CD14-positive monocyte (primary cell): ENCODE measurements at regions not wholly inside any gene's neighbourhood (a gene's known extent, or its start where the extent isn't known, plus 50 kb on each side); places are given as distances from the start of the nearest gene placed in this dataset.

ENCODE experiments used
- DNase-seq, 3 donors: peaks; one replicate each; pipeline ENCODE4 v3.0.0-alpha.2; 2011 to 2022
- H2AFZ ChIP-seq: 2 replicates; pipeline ENCODE4 v1.6.0; 2012; ENCODE audit warnings: mild to moderate bottlenecking, low read depth, low read length, inconsistent platforms; ENCODE audit not compliant: insufficient read depth, poor library complexity, severe bottlenecking
- H3K27ac ChIP-seq, 2 donors: 1 replicate in 1 of 2; 2 replicates in 1 of 2; pipeline ENCODE4 v1.5.1; 2012 to 2013; ENCODE audit warnings: low read length in 2 of 2, control low read depth in 1 of 2, inconsistent platforms in 1 of 2, low read depth in 1 of 2, mild to moderate bottlenecking in 1 of 2
- H3K27me3 ChIP-seq, 2 donors: one replicate each; pipeline versions ENCODE4 v1.6.0 to v1.6.1; 2011 to 2013; ENCODE audit warnings: low read length in 2 of 2; ENCODE audit not compliant: control insufficient read depth in 2 of 2, insufficient read depth in 2 of 2
- H3K36me3 ChIP-seq, 2 donors: replicated peaks in 1 of 2; 1 replicate in 1 of 2; 2 replicates in 1 of 2; pipeline versions ENCODE4 v1.5.1 to v1.6.1; 2012 to 2013; ENCODE audit warnings: low read length in 2 of 2, control low read depth in 1 of 2, inconsistent platforms in 1 of 2, mild to moderate bottlenecking in 1 of 2; ENCODE audit not compliant: insufficient read depth in 2 of 2, control insufficient read depth in 1 of 2
- H3K4me1 ChIP-seq, 2 donors: 1 replicate in 1 of 2; 2 replicates in 1 of 2; pipeline versions ENCODE4 v1.5.1 to v1.6.1; 2012 to 2013; ENCODE audit warnings: low read length in 2 of 2, control low read depth in 1 of 2, inconsistent platforms in 1 of 2, mild to moderate bottlenecking in 1 of 2, moderate library complexity in 1 of 2; ENCODE audit not compliant: insufficient read depth in 2 of 2, control insufficient read depth in 1 of 2
- H3K4me2 ChIP-seq: replicated peaks from 2 replicates; pipeline ENCODE3; 2012; ENCODE audit warnings: low read length, moderate library complexity, mild to moderate bottlenecking; ENCODE audit not compliant: poor library complexity, severe bottlenecking; ENCODE audit errors: extremely low read depth
- H3K4me3 ChIP-seq, 3 experiments: fragments of 200-600 bp in 1 of 3; sonication (generic) in 1 of 3; replicated peaks in 1 of 3; 1 replicate in 2 of 3; 2 replicates in 1 of 3; pipeline ENCODE4 v1.5.1; 2011 to 2013; ENCODE audit warnings: low read length in 3 of 3, mild to moderate bottlenecking in 3 of 3, control low read depth in 2 of 3, low read depth in 2 of 3, inconsistent platforms in 1 of 3, moderate library complexity in 1 of 3
- H3K79me2 ChIP-seq: 2 replicates; pipeline ENCODE4 v1.6.0; 2012; ENCODE audit warnings: mild to moderate bottlenecking, control low read depth, inconsistent platforms, low read length, moderate library complexity; ENCODE audit not compliant: insufficient read depth
- H3K9ac ChIP-seq: 2 replicates; pipeline ENCODE4 v1.6.0; 2017; ENCODE audit warnings: low read length, mild to moderate bottlenecking; ENCODE audit not compliant: insufficient read depth, poor library complexity, severe bottlenecking
- H3K9me3 ChIP-seq, 2 donors: replicated peaks in 1 of 2; 1 replicate in 1 of 2; 2 replicates in 1 of 2; pipeline versions ENCODE4 v1.5.1 to v1.6.1; 2012 to 2013; ENCODE audit warnings: low read length in 2 of 2, control low read depth in 1 of 2; ENCODE audit not compliant: control insufficient read depth in 1 of 2, insufficient read depth in 1 of 2
- H4K20me1 ChIP-seq: 2 replicates; pipeline ENCODE4 v1.6.0; 2012; ENCODE audit warnings: mild to moderate bottlenecking, low read length, control low read depth, moderate library complexity; ENCODE audit not compliant: insufficient read depth
- H3K27ac Mint-ChIP-seq, 7 donors: one replicate each; pipeline ENCODE4 v1.8.0; 2020; ENCODE audit warnings: mild to moderate bottlenecking in 7 of 7, mixed read lengths in 7 of 7, moderate library complexity in 6 of 7, inconsistent platforms in 2 of 7
- H3K27me3 Mint-ChIP-seq, 3 donors: one replicate each; pipeline ENCODE4 v1.8.0; 2021 to 2022; ENCODE audit warnings: low read depth in 3 of 3, mild to moderate bottlenecking in 3 of 3, mixed read lengths in 3 of 3, moderate library complexity in 3 of 3, inconsistent platforms in 1 of 3
- H3K36me3 Mint-ChIP-seq, 2 donors: one replicate each; pipeline ENCODE4 v1.8.0; 2020; ENCODE audit warnings: mixed read lengths in 2 of 2, inconsistent platforms in 1 of 2, mild to moderate bottlenecking in 1 of 2
- H3K4me1 Mint-ChIP-seq: one replicate; pipeline ENCODE4 v1.8.0; 2020; ENCODE audit warnings: mild to moderate bottlenecking, mixed read lengths
- H3K4me3 Mint-ChIP-seq, 2 donors: one replicate each; pipeline ENCODE4 v1.8.0; 2020; ENCODE audit warnings: mild to moderate bottlenecking in 2 of 2, mixed read lengths in 2 of 2, moderate library complexity in 1 of 2
- H3K9me3 Mint-ChIP-seq, 7 donors: one replicate each; pipeline ENCODE4 v1.8.0; 2020 to 2022; ENCODE audit warnings: mixed read lengths in 7 of 7, mild to moderate bottlenecking in 6 of 7, moderate library complexity in 6 of 7, inconsistent platforms in 2 of 7
- CTCF ChIP-seq: fragments of 200-600 bp; IDR thresholded peaks from one replicate; pipeline ENCODE4 v1.8.0; 2022; ENCODE audit warnings: antibody characterized with exemption, mild to moderate bottlenecking
- whole genome bisulfite sequencing: methylation state at CpG from one replicate; pipeline ENCODE4 v1.1.5; 2013; ENCODE audit warnings: missing lambda C conversion rate; ENCODE audit not compliant: insufficient coverage; 5-methylcytosine and 5-hydroxymethylcytosine counted together
- intact Hi-C, 2 donors: fragments of 100-400 bp; cut with micrococcal nuclease; formaldehyde crosslinking; loops; one replicate each; pipeline versions ENCODE4 v1.15.0 to v1.15.1; 2023

GRCh38 chr1:187294421-187295201 lies 465.9 kb downstream of the PLA2G4A start:
- Histone ChIP-seq H3K36me3 (no peaks in the 10 kb centered on the region), H3K4me2 (no peak overlapping the region), H3K4me1 (no peaks in the 10 kb centered on the region), H3K4me3 (no peak overlapping the region), H3K27me3 (no peaks in the 10 kb centered on the region), H4K20me1 (no peaks in the 10 kb centered on the region), H2AFZ (no peak overlapping the region), H3K9ac (no peak overlapping the region), H3K9me3 (peaks cover 0 to 4% of the 10 kb centered on the region in 2 donors), H3K27ac (no peak overlapping the region), H3K79me2 (no peaks in the 10 kb centered on the region)
- intact Hi-C loops = no loop called here
- H3K9me3 Mint-ChIP-seq = peaks cover 0 to 5% (median 0%) of the 10 kb centered on the region in 7 donors
- no peaks in the 10 kb centered on the region for H3K4me1 Mint-ChIP-seq
- no peak overlapping the region for H3K4me3 Mint-ChIP-seq
- H3K36me3 Mint-ChIP-seq = no peaks in the 10 kb centered on the region
- TF ChIP-seq CTCF = no peak
- no peak for DNase-seq
- 100% methylated on average over 1 of the region's 3 CpGs for WGBS
- H3K27me3 Mint-ChIP-seq = no peaks in the 10 kb centered on the region
- H3K27ac Mint-ChIP-seq = no peak overlapping the region

GRCh38 chr1:187300081-187300480 lies 471.3 kb downstream of the PLA2G4A start:
- no peak for TF ChIP-seq CTCF
- Mint-ChIP-seq H3K9me3 (peaks cover 0 to 9% (median 2%) of the 10 kb centered on the region in 7 donors), H3K36me3 (no peaks in the 10 kb centered on the region), H3K27me3 (peaks cover 0 to 2% (median 0%) of the 10 kb centered on the region in 3 donors), H3K27ac (no peak overlapping the region), H3K4me3 (no peak overlapping the region), H3K4me1 (no peaks in the 10 kb centered on the region)
- no peak overlapping the region for H3K9ac ChIP-seq
- no peaks in the 10 kb centered on the region for H3K4me1 ChIP-seq
- H3K27ac ChIP-seq = no peak overlapping the region
- WGBS = no CpG with 5 or more reads among the region's 2 CpGs
- H2AFZ ChIP-seq = no peak overlapping the region
- H3K36me3 ChIP-seq = no peaks in the 10 kb centered on the region
- H3K4me2 ChIP-seq = no peak overlapping the region
- H3K4me3 ChIP-seq = no peak overlapping the region
- peaks cover 0 to 3% of the 10 kb centered on the region in 2 donors for H3K9me3 ChIP-seq
- H3K79me2 ChIP-seq = no peaks in the 10 kb centered on the region
- no peaks in the 10 kb centered on the region for H4K20me1 ChIP-seq
- no peaks in the 10 kb centered on the region for H3K27me3 ChIP-seq
- DNase-seq = no peak
- intact Hi-C loops = no loop called here
